HG03521 (cell line): ENCODE measurements at regions not wholly inside any gene's neighbourhood (a gene's known extent, or its start where the extent isn't known, plus 50 kb on each side); places are given as distances from the start of the nearest gene placed in this dataset.

Experiments
- ATAC-seq: cut with Tn5 transposase; IDR thresholded peaks from one replicate; pipeline ENCODE4 v1.9.1; 2021; ENCODE audit warnings: mild to moderate bottlenecking, moderate library complexity; ENCODE audit not compliant: unreplicated experiment

DNA sequence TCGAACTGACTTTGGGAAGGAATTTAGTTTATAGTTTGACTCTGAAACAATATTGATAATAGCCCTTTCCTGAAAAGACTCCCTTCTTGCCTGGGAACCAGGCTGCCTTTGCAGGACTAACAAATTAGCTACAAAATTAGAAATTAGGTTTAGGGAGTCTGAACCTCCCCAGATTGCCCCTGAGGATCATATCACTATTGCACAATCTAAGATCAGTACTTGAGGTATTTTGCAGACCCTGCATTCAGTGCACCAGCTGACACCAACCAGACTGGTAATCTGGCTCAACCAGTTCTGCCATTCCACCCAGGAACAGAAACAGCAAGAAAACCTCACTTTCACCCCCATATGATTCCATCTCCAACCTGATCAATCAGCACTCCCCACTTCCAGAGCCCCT is 131.8 kb upstream of the GALNT5 start:
- no peak for ATAC-seq

DNA sequence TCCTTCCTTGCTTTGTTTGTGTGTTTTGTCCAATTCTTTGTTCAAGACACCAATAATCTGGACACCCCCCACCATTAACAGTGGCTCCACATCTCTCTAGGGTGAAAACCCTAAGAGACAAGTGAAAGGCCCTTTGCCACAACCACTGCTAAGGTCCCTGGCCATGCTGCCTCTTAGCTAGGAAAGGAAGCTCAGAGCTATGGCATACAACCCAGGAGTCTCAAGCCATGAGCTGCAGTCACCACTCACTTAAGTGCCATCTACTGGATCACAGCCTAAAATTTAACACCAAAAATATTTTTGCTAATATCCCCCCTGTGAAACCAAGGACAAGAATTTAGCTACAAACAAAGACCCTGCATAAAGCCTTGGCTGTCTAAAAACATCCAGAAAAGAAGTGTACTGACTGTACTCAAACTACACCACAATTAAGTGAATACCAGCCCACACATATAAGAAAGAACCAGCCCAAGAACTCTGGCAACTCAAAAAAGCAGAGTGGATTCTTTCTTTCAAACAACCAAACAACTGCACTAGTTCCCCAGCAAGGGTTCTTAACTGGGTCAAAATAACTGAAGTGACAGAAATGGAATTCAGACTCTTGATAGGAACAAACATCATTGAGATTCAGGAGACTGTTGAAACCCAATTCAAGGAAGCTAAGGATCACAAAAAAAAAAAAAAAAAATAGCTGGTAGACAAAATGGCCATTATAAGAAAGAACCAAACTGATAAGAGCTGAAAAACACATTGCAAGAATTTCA is 130.1 kb upstream of the GALNT5 start:
- no peak for ATAC-seq

DNA sequence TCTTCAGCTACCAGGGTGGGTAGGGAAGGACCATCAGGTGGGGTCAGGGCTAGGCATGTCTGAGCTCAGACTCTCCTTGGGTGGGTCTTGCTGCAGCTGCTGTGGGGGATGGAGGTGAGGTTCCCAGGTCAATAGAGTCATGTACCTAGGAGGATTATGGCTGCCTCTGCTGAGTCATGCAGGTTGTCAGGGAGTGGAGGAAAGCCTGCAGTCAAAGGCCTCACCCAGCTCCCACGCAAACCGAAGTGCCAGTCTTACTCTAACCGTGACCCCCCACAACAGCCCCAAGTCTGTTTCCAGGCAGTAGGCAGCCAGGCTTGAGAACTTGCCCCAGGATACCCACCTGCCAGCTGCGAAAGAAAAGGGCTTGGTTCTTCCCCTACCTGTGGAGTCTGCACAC is 113.6 kb upstream of the GALNT5 start:
- no peak for ATAC-seq

DNA sequence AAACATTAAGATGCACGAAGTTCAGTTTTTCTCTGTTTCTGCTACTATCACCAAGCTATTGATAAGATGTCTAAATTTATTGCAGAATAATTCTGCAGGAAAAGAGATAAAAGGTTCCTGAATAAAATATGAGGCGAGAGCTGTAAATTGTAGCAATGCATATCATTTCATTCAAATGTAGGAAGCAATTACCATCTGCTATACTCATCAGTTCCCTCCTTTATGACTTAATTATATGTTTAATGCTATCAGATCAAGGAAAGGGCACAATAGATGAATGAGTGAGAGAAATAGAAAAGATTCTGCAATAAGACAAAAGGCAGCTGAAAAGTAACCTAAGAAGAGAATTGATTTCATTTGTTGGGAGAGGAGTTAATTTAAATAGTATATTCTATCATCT is 108.2 kb upstream of the GALNT5 start:
- no peak for ATAC-seq

- ATAC-seq, result peak; percentile 93
Measured at GRCh38 chr2:157150747-157151146, 106.8 kb upstream of the GALNT5 start.

DNA sequence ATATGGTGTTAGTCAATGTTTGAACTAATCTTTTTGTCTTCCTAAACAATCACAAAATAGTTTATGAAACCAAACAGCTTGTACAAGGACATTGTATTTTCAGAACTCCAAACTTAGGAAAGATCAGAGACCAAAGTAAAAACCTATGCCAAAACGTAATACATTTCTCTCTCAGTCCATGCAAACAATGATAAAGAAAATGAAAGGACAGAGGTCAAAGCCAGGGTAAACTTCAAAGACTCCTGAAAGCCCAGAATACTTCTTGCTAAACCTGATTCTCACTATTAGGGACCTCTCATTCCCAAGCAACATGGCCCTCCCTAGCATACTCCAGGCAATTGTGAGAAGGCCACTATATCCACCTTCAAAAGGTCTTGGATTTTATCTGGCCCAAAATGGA is 105.1 kb upstream of the GALNT5 start:
- no peak for ATAC-seq

- no peak for ATAC-seq
Measured at GRCh38 chr2:157155992-157156391, 101.5 kb upstream of the GALNT5 start.

DNA sequence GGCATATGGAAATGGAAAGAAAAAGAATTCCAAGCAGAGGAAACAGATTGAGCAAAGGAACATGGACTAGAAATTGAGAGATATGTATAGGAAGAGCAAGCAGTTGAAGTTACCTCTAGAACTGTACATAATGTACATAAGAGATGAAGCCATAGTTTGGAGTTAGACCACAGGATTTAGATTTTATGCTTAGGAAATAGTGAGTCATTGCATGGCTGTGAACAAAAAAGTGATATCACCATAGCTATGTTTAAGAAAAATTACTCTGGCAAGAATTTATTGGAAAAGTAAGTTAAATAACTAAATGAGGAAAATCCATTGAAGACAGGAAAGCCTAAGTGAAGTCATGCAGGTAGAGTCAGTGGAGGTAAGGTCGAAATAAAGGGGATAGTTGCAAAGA is 99.4 kb upstream of the GALNT5 start:
- ATAC-seq, result no peak

- no peak for ATAC-seq
Measured at GRCh38 chr2:157159221-157159934, 98.1 kb upstream of the GALNT5 start.

- no peak for ATAC-seq
Measured at GRCh38 chr2:157160111-157160510, 97.4 kb upstream of the GALNT5 start.

- no peak for ATAC-seq
Measured at GRCh38 chr2:157164370-157164769, 93.1 kb upstream of the GALNT5 start.

GRCh38 chr2:157164891-157165290 is 92.6 kb upstream of the GALNT5 start:
- no peak for ATAC-seq

GRCh38 chr2:157168501-157168900 is 89.0 kb upstream of the GALNT5 start:
- no peak for ATAC-seq

DNA sequence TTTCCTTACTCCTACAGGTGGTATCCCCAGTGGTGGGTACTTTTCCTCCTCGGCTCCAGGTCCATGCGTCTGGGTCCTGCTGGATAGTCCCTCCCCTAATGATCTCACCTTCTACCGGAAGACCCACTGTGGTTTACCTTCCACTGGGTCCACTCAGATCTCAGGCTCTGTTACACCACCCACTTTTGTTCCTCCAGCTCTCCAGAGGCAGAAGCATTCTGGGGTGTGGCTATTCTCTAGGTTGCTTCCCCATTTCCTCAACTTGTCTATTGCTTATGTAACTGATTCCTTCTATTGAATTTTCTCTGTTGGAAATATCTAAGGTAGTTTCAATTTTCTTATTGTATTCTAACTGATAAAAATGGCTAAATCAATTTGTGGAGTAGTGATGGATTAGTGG is 87.6 kb upstream of the GALNT5 start:
- ATAC-seq, result no peak

GRCh38 chr2:157170299-157170698 is 87.2 kb upstream of the GALNT5 start:
- ATAC-seq, result no peak

DNA sequence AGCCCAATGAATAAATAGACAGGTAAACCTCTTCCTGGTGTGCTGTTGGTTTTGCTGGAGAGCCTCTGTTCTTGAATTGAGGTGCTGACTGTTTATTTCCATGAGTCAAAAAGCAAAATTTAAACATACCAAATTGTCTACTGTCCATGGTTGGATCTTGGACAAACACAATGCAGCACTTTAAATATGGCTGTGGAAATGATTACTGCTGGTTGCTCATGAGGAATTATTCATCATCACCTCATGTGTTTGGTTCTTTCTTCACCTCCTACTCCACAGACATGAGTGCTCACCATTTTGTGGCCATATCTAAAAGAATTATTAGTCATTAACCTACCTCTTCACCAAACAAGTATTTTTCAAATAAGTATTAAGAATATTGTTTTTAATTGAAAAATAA is 85.3 kb upstream of the GALNT5 start:
- ATAC-seq, result no peak

GRCh38 chr2:157172866-157173578 is 84.5 kb upstream of the GALNT5 start:
- no peak for ATAC-seq

DNA sequence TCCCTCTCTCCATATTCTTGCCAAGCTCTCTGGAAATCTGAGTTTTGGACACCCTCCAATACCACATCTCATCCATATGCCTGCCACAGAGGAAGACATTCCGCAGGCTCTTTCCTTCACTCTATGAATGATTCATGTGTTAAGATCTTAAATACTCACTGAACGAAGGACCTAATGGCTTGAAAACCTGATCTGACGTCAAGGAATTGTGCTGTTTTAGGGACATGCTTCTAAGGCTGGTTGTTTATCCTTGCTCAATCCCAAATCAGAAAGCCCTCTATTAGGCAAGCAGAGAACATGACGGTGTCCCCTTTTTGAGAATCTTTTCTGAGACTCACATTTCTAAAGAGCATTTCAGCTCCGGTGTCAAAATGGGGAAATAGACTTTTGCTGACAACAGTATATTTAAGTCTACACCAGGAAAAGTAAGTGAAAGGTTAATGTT is 83.7 kb upstream of the GALNT5 start:
- ATAC-seq, result no peak

DNA sequence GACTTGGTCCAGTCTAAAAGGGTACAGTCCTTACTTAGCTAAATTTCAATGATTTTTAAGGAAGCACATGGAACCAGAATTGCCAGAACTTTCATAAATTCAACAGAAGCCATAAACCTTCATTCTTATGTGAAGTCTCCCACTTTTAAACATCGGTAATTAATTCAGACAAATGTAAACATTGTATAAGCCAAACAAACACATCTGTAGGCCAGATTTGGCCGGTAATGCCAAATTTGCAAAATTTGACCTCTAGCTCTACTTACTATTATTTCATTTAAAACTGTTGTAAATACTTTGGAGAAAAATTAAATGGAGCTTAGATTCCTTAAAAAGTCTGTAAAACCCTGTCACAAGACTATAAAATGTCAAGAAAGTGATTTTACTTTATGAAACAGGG is 83.2 kb upstream of the GALNT5 start:
- no peak for ATAC-seq

DNA sequence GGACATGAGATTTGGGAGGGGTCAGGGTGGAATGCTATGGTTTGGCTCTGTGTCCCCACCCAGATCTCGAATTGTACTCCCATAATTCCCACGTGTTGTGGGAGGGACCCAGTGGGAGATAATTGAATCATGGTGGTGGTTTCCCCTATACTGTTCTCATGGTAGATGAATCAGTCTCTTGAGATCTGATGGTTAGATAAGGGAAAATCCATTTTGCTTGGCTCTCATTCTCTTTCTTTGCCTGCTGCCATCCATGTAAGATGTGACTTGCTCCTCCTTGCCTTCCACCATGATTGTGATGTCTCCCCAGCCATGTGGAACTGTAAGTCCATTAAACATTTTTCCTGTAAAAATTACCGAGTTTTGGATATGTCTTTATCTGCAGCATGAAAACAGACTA is 80.9 kb upstream of the GALNT5 start:
- ATAC-seq, result no peak

DNA sequence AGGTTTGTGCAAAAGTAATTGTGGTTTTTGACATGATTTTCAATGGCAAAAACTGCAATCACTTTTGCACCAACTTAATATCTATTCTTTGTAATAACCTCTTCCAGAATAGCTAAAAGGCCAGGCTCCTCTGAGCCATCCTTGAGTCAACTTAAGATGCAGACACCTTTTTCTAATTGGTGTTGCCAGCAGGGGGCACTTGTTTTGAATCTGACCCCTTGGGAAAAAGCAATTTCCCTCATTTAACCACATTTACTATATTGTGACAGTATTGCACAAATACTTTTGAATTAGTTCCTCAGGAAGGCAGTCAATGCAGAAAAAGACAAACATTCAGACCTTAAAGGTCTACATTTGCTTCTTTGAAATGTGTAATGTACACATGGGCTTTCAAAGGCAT is 78.6 kb upstream of the GALNT5 start:
- no peak for ATAC-seq
